Activated naive CD4-positive, alpha-beta T cell treated with anti-CD3 and anti-CD28 coated beads, Interleukin-2, amount 50 U/mL, for 16 hours (primary cell): ENCODE measurements at regions not wholly inside any gene's neighbourhood (a gene's known extent, or its start where the extent isn't known, plus 50 kb on each side); places are given as distances from the start of the nearest gene placed in this dataset.

ENCODE experiments used
- DNase-seq: peaks from one replicate; pipeline ENCODE4 v3.0.0-alpha.2; 2020

DNA sequence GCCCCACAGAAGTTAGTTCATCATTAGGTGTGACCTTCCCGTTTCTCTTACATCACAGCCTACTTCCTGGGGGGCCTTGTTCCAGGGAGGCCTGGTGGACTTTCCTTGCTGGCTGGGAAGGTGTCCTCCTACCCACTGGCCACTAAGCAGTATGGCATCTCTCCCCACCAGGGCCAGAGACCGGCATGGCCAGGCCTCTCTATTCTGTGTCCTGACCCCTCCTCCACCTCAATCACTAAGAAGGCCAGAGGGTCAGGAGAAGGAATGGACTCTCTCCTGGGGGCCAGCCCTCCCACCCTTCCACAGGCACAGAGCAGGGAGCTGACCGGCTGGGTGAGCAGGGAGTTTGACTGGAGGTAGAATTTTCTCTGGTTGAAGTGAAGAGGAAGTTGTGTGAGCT lies 81.9 kb downstream of the PJA1 start:
- DNase-seq = no peak

DNA sequence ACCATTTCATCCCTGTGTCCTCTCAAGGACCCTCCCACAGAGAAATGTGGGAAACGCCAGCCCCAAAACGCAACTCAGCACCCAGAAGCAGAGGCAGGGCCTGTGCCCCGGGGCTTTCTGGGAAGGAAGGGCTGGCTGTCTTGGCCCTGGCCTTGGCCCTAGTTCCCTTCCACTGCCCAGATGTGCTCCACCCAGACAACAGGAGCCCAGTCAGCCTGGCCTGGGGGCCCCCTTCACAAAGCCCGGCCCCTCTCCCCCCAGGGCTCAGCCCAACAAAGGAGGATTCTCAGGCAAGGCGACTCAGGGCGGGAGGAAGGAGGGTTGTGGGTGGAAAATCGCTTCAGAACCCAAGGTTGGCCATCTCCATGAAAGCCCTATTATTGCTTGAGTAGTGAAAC lies 82.5 kb downstream of the PJA1 start:
- no peak for DNase-seq

- DNase-seq = no peak
Observed at GRCh38 chrX:69082055-69082752, 83.0 kb downstream of the PJA1 start.

DNA sequence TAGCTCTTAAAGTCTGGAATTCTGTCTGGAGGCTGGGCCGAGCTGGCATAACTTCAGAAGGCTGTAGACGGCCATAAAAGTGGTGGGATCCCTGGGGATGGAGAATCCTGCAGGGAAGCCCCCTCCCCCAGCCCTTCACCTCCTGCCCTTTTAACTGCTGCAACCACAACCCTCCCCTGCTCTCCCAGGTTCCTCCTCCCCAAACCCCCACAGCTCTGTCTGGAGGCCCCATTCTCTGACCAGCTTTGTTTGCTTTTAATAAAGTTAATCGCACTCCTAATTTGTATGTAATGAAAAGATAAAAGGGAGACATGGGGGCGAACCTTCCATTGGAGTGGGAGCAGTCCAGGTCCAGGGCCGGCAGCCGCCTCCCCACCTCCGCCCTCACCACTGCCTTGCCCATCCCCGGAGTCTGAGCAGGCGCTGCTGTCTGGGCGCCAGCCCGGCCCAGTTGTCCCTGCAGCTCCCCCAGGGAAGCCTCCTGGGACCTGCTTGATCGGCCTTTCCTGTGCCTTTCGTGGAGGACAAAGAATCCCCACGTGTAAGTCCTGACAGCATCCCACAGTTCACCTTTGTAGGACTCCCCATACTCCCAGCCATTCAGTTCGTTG lies 84.3 kb downstream of the PJA1 start:
- DNase-seq = no peak

- no peak for DNase-seq
Observed at GRCh38 chrX:69079268-69079667, 86.0 kb downstream of the PJA1 start.

GRCh38 chrX:69077895-69078455 lies 87.3 kb downstream of the PJA1 start:
- DNase-seq = no peak

DNA sequence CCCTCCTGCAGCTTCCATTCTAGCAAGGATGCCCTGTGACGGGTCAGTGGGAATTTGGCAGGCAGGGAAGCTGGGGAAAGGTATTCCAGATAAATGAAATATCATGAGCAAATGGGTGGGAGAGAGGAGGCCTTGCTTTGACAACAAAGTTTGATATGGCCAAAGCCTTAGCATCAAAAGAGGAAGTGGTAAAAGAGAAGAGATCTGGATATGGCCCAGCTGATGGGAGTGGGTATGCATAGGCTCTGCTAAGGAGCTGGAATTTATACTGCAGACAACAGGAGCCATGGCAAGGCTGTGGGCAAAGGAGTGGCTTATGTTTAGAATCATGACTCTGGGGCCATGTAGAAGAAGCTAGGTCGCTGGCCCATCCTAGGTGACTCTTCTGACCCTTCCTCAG lies 89.2 kb downstream of the PJA1 start:
- DNase-seq = no peak

DNA sequence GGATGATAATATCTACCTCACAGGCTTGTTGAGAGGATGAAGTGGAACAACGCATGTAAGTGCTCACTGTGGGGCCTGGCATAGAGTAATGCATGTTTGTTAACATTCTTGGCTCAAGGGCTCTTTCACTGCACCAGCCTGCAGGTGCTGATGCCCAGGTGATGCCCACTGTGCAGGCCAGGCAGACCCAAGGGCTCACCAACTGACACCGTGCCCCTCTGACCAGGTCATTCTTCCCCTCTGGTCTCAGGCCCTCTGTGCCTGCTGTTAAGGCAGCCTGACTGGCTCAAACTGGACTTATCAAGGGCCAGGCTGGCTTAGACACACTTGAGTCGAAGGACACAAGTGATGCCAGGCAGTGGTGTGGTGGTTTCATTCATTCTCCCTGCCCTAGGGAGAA lies 90.5 kb downstream of the PJA1 start:
- DNase-seq = no peak

- no peak for DNase-seq
Observed at GRCh38 chrX:69073721-69074120, 91.5 kb downstream of the PJA1 start.

DNA sequence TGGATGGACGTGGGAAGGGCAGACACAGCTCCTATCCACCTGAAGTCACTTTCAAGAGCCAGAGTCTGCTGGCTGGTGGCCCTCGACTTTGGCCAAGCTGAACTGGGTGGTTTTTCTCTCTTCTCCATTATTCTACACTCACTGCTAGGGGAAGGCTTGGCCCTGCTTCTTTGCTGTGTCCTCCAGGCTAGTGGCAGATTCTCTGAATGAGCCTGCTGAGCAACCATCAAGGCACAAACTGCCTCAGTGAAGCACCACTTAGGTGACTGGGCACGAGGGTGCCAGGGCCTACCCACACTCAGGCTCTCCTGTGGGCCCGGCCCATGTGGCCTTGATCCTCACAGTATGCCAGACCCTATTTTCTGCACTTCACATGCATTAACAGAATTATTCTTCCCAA lies 92.0 kb downstream of the PJA1 start:
- no peak for DNase-seq

DNA sequence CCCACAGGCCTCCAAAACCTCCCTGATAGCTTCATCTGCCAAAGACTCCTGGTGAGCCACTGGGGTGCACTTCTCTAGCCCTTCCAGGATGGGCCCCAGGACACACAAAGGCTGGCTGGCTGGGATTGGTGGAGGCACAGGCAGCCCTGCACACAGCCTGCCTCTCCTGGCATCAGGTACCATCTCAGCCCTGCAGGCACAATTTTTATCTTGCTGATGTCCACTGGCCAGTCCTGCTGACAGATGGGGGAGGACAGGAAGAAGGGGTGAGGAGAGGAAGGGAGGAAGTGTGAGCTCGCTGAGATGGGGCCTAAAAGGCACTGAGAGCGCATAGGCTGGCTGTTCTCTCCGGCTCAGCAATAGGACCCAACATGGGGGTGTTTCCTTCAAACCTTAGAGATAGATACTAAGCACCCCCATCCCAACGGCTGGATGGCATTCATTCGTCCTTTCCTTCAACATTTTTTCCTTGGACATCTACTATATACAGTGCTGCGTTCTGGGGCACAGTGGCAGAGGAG lies 92.7 kb downstream of the PJA1 start:
- DNase-seq = no peak

DNA sequence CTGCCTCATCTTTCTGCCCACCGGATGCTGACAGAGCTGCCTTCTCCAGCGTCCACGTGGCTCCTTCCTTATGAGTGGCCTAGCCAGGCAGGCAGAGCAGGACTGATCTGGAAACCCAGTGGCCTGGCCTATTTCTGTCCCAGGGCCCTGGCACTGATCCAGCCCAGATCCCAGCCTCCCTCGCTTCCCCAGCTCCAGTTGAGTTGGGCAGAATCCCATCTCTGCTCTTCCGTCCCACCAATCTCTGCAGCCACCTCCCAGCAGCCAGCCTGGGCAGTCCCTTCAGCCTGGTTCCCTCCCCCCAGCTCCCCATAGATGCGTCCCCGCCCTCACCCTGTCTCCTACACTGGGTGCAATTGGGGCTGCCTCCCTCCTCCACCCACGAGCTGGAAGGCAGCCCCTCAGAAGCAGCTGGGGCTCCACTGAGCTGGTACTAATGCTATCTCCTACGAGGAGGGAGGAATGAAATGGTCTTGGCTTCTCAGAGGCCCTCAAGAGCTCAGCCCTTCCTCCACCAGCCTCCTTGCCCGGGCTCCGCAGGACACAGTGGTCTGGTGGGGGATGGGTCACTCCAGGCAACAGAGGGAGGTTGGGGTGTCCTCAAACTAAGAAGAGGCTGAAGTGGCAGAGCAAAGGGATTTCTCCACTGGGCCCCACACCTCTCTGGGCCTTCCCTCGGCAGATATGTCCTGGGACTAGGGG lies 94.2 kb downstream of the PJA1 start:
- DNase-seq = no peak

GRCh38 chrX:69069876-69070275 lies 95.4 kb downstream of the PJA1 start:
- DNase-seq = no peak

- no peak for DNase-seq
Observed at GRCh38 chrX:69069086-69069445, 96.2 kb downstream of the PJA1 start.

DNA sequence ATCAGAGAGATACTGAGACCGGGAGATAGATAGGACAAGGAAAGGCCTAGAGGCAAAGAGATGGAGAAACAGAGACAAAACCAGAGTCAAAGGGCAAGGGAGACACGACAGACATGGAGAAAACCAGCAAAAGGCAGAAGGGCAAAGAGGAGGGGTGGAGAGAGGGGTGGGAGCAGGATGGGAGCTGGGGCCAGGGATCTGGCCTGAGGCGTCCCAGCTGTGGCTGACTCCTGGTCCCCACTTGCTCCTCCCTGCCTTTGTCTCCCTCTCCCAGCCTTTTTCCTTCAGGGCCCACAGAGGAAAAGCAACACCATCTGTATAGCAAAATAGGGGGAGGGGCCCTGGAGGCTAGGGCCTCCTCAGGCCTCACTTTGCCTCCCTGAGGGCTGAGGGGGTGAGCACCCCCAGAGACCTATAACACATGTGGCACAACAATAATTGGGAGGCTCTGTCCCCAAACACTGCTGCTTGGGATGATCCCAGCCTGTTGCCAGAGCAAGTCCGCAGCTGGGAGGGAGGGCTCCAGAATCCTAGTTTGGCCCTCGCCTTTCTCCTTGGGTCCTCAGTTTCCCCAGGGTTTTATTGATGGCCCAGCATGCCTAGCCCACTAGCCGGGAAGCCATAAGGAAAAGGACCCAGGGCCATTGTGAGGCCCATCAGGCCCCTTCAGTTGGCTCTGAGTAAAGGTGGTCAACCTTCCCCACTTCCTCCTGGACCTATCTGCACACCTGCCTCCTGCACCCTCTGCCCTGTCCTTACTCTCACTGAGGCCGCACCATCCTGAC lies 96.8 kb downstream of the PJA1 start:
- DNase-seq = no peak

DNA sequence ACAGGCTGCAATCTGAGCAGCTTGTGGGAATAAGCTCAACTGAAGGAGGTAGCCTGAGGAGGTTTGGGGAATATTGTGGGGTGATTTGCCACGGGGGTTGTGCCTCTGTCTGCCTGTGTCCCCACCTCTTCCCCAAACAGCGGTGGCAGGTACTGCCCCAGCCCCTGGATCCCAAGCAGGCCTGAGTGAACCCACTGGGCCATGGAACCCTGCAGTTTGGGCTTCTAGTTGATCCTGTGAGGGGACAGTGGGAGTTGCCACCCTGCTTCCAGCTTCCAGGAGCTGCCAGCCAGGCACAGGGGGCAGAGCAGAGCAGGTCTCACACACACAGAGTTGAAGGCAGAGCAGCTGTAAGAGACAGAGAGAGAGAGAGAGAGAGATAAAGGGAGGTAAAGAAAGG lies 97.4 kb downstream of the PJA1 start:
- DNase-seq = no peak

DNA sequence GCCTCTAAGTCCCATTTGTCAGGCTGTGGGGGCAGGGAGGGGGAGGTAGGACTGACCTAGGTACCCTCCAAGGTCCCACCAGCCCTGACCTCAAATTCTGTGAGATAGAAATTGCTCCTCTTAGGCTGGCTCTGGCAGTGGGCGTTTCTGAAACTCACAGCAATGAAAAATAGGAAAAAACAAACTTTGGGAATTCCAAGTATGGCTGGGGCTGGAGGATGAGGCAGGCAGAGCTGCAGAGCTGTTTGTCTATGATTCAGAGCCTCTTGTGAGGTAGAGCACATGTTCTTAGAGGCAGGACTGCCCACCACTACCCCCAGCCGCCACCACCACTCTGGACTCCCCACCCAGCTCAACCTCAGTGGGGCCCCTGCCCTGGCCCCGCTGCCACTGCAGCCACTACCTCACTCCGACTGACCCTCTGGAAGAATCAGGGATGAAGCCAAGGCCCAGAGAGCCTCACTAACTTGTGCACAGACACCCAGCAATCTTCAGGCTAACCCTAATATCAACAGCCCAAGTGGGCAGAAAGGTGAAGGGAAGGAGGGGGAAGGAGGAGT lies 98.2 kb downstream of the PJA1 start:
- DNase-seq = no peak

DNA sequence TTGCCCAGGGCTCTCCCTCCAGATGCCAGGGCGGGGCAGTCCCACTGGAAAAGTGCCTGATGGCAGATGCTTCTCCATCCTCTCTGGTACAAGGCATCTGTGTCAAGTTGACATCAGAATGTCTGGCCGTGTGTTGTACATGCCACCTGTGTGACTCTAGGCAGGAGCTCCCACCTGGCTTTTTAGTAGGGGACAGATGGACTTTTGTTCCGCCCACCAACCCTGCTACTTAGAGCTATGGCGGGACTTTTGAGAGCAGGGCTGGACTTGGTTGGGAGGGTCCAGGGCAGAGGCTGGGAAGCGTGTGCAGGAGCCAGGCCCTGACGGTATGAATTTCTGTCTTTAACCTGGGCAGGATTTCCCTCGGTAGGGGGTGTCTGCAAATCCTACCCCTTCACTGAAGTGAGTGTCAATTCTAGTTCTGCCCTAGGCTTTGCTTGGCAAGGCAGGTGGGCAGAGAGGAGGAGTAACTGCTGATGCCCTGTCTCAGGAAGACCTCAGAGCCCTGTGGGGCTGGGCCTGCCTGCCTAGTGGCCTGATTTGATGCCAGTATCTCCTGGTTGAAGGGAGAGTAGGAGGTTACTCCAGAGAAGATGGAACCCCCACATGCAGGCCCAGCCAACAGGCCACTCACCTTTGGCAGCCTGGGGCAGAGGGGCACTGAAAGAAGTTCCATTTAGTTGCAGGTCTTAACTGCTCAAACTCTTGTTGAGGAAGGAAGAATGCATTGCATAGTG lies 99.1 kb downstream of the PJA1 start:
- DNase-seq = no peak

DNA sequence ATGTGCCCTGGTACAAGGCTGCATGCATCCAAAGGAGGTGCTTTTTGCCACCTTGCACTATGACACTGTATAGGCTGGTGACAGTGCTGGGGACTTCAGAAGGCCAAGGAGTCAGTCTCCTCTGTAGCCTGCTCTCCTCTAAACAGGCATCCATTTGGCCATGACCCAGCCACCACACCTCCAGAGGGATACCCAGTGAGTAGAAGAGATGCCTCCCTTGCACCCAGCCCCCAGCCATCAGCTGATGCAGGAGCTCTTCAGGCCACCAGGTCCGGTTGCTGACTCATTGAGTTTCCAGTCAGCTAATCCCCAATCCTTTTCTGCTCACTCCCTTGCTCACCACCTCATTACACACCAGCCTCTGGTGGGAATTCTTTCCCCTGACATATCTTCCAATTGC lies 99.8 kb downstream of the PJA1 start:
- DNase-seq = no peak

GRCh38 chrX:69063486-69063885 lies 101.8 kb downstream of the PJA1 start:
- no peak for DNase-seq

- DNase-seq = no peak
Observed at GRCh38 chrX:69062493-69062892, 102.8 kb downstream of the PJA1 start.
